ENCODE measurements at regions not wholly inside any gene's neighbourhood (a gene's known extent, or its start where the extent isn't known, plus 50 kb on each side); places are given as distances from the start of the nearest gene placed in this dataset.

DNA sequence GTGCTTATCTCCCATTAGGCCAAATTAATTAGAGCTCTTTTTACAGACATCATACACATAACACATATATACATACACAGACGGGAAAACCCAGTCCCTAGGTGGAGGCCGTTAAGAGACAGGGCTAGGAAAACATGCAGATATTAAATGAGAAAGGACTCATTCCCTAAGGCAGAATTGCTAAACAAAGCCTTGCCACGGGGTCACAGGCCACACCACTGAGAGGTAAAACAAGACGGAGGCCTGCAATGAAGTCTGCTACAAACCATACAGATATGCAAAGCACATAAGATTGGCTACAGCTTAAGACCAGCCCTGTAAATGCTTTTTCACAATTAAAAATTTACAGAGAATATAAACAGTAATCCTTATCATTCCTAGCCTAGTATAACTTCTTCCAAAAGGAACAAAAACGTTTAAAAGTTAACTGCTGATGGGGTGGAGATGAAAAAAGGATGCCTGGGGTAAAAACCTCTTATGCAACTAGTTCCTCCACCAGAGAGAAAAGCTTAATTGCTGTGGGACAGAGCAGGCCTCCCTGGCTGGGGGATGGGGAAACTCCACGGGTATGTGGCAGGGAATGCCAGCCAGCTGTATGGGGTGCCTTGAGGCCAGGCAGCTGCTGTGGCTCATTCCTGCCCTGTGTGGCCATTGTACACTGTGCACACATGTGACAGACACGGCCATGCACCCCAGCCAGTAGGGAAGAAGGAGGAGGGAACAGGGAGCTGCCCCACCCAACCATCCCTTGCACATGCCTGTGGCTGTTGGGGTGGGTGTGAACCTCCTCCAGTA lies 481.4 kb upstream of the LMCD1 start:
- TF ChIP-seq, protein P1, sequence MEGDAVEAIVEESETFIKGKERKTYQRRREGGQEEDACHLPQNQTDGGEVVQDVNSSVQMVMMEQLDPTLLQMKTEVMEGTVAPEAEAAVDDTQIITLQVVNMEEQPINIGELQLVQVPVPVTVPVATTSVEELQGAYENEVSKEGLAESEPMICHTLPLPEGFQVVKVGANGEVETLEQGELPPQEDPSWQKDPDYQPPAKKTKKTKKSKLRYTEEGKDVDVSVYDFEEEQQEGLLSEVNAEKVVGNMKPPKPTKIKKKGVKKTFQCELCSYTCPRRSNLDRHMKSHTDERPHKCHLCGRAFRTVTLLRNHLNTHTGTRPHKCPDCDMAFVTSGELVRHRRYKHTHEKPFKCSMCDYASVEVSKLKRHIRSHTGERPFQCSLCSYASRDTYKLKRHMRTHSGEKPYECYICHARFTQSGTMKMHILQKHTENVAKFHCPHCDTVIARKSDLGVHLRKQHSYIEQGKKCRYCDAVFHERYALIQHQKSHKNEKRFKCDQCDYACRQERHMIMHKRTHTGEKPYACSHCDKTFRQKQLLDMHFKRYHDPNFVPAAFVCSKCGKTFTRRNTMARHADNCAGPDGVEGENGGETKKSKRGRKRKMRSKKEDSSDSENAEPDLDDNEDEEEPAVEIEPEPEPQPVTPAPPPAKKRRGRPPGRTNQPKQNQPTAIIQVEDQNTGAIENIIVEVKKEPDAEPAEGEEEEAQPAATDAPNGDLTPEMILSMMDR (IDR thresholded peaks at IDR 0.05 in 2 of 3, conservative IDR thresholded peaks at IDR 0.05 in 1 of 3; ENCODE audit: control insufficient read depth in 2 of 3, extremely low read depth in 1 of 3, insufficient read depth in 1 of 3, low read depth in 3 of 3, low read length in 3 of 3) = no peak
- TF ChIP-seq FOS (IDR thresholded peaks at IDR 0.05; ENCODE audit: borderline replicate concordance, extremely low read depth, insufficient read length) (no peak), NFIC (IDR thresholded peaks at IDR 0.05; ENCODE audit: low read depth, low read length) (no peak), SP1 (IDR thresholded peaks at IDR 0.05; ENCODE audit: low read depth, low read length) (no peak), ETV6 (conservative IDR thresholded peaks at IDR 0.05 in 1 of 2, IDR thresholded peaks at IDR 0.05 in 1 of 2; ENCODE audit: borderline replicate concordance in 1 of 2, low read depth in 1 of 2) (no peak), NR2C2 (IDR thresholded peaks at IDR 0.05; ENCODE audit: borderline replicate concordance, control insufficient read depth, insufficient read length, low read depth) (no peak), EP300 (IDR thresholded peaks at IDR 0.05; ENCODE audit: borderline replicate concordance in 1 of 2, control insufficient read depth in 1 of 2, low read depth in 2 of 2, low read length in 2 of 2) (no peak)
- TF ChIP-seq, protein P2, sequence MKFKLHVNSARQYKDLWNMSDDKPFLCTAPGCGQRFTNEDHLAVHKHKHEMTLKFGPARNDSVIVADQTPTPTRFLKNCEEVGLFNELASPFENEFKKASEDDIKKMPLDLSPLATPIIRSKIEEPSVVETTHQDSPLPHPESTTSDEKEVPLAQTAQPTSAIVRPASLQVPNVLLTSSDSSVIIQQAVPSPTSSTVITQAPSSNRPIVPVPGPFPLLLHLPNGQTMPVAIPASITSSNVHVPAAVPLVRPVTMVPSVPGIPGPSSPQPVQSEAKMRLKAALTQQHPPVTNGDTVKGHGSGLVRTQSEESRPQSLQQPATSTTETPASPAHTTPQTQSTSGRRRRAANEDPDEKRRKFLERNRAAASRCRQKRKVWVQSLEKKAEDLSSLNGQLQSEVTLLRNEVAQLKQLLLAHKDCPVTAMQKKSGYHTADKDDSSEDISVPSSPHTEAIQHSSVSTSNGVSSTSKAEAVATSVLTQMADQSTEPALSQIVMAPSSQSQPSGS (IDR thresholded peaks at IDR 0.05; ENCODE audit: low read length) = no peak
- TF ChIP-seq, protein P3, sequence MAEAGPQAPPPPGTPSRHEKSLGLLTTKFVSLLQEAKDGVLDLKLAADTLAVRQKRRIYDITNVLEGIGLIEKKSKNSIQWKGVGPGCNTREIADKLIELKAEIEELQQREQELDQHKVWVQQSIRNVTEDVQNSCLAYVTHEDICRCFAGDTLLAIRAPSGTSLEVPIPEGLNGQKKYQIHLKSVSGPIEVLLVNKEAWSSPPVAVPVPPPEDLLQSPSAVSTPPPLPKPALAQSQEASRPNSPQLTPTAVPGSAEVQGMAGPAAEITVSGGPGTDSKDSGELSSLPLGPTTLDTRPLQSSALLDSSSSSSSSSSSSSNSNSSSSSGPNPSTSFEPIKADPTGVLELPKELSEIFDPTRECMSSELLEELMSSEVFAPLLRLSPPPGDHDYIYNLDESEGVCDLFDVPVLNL (IDR thresholded peaks at IDR 0.05; ENCODE audit: low read depth, low read length) = no peak
- TF ChIP-seq, protein P4, sequence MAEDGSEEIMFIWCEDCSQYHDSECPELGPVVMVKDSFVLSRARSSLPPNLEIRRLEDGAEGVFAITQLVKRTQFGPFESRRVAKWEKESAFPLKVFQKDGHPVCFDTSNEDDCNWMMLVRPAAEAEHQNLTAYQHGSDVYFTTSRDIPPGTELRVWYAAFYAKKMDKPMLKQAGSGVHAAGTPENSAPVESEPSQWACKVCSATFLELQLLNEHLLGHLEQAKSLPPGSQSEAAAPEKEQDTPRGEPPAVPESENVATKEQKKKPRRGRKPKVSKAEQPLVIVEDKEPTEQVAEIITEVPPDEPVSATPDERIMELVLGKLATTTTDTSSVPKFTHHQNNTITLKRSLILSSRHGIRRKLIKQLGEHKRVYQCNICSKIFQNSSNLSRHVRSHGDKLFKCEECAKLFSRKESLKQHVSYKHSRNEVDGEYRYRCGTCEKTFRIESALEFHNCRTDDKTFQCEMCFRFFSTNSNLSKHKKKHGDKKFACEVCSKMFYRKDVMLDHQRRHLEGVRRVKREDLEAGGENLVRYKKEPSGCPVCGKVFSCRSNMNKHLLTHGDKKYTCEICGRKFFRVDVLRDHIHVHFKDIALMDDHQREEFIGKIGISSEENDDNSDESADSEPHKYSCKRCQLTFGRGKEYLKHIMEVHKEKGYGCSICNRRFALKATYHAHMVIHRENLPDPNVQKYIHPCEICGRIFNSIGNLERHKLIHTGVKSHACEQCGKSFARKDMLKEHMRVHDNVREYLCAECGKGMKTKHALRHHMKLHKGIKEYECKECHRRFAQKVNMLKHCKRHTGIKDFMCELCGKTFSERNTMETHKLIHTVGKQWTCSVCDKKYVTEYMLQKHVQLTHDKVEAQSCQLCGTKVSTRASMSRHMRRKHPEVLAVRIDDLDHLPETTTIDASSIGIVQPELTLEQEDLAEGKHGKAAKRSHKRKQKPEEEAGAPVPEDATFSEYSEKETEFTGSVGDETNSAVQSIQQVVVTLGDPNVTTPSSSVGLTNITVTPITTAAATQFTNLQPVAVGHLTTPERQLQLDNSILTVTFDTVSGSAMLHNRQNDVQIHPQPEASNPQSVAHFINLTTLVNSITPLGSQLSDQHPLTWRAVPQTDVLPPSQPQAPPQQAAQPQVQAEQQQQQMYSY (CRISPR knock-in tag; IDR thresholded peaks at IDR 0.05) = no peak
- TF ChIP-seq, protein P5, sequence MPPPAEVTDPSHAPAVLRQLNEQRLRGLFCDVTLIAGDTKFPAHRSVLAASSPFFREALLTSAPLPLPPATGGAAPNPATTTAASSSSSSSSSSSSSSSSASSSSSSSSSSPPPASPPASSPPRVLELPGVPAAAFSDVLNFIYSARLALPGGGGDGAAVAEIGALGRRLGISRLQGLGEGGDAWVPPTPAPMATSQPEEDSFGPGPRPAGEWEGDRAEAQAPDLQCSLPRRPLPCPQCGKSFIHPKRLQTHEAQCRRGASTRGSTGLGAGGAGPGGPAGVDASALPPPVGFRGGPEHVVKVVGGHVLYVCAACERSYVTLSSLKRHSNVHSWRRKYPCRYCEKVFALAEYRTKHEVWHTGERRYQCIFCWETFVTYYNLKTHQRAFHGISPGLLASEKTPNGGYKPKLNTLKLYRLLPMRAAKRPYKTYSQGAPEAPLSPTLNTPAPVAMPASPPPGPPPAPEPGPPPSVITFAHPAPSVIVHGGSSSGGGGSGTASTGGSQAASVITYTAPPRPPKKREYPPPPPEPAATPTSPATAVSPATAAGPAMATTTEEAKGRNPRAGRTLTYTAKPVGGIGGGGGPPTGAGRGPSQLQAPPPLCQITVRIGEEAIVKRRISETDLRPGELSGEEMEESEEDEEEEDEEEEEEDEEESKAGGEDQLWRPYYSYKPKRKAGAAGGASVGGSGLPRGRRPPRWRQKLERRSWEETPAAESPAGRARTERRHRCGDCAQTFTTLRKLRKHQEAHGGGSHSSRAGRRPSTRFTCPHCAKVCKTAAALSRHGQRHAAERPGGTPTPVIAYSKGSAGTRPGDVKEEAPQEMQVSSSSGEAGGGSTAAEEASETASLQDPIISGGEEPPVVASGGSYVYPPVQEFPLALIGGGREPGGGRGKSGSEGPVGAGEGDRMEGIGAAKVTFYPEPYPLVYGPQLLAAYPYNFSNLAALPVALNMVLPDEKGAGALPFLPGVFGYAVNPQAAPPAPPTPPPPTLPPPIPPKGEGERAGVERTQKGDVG (CRISPR knock-in tag; IDR thresholded peaks at IDR 0.05) = no peak
